Stomach (tissue), 4 donors: ENCODE measurements at regions not wholly inside any gene's neighbourhood (a gene's known extent, or its start where the extent isn't known, plus 50 kb on each side); places are given as distances from the start of the nearest gene placed in this dataset.

Source experiments
- CTCF ChIP-seq, 7 experiments: fragments of 450-650 bp in 4 of 7; fragments of 200-600 bp in 3 of 7; sonication (generic) in 3 of 7; IDR thresholded peaks; one replicate each; pipeline ENCODE4 v1.5.1; 2016 to 2019; ENCODE audit warnings: antibody characterized with exemption in 7 of 7, control low read depth in 2 of 7, mild to moderate bottlenecking in 1 of 7
- EP300 ChIP-seq: sonication (generic); formaldehyde crosslinking; IDR thresholded peaks from one replicate; pipeline ENCODE4 v1.6.1; 2017; ENCODE audit warnings: antibody characterized with exemption
- POLR2A ChIP-seq, 4 donors: fragments of 450-650 bp; IDR thresholded peaks; one replicate each; pipeline ENCODE4 v1.6.1; 2016; ENCODE audit warnings: antibody characterized with exemption in 4 of 4, control low read depth in 2 of 4, mild to moderate bottlenecking in 1 of 4, moderate library complexity in 1 of 4
- POLR2AphosphoS5 ChIP-seq, 3 donors: sonication (generic); formaldehyde crosslinking; IDR thresholded peaks; one replicate each; pipeline ENCODE4 v1.6.1; 2016; ENCODE audit warnings: antibody characterized with exemption in 3 of 3

GRCh38 chr11:70851308-70851707 lies 401.1 kb downstream of the SHANK2 start:
- no peak for TF ChIP-seq CTCF (IDR thresholded peaks at IDR 0.05)
- TF ChIP-seq POLR2A (IDR thresholded peaks at IDR 0.05) = no peak
- TF ChIP-seq POLR2AphosphoS5 (IDR thresholded peaks at IDR 0.05) = no peak
- no peak for TF ChIP-seq EP300
